Nucleus accumbens (tissue), 56 donors: ENCODE measurements at regions not wholly inside any gene's neighbourhood (a gene's known extent, or its start where the extent isn't known, plus 50 kb on each side); places are given as distances from the start of the nearest gene placed in this dataset.
"Not testable (repeated sequence)": the region's sequence is repeated elsewhere in the genome, so short reads cannot be mapped to it uniquely, and the experiment has no call there.

ENCODE experiments used
- DNase-seq, 56 donors: peaks; one replicate each; lab custom pipeline; 2025; lab: John Stamatoyannopoulos, UW

- no peak for DNase-seq
These were observed 305.0 kb downstream of the RASEF start for GRCh38 chr9:82757924-82758323.

GRCh38 chr9:82761027-82761426 is 301.9 kb downstream of the RASEF start:
- no peak for DNase-seq

GRCh38 chr9:82761956-82762355 is 301.0 kb downstream of the RASEF start:
- DNase-seq: no peak

- peak in 5 of 56 donors; percentile 1 to 16 (median 2) for DNase-seq
These were observed 299.3 kb downstream of the RASEF start for GRCh38 chr9:82763656-82764055.

GRCh38 chr9:82764061-82764668 is 298.8 kb downstream of the RASEF start:
- DNase-seq: no peak

GRCh38 chr9:82774707-82775231 is 288.2 kb downstream of the RASEF start:
- DNase-seq: not testable (repeated sequence)

- DNase-seq: no peak
These were observed 286.4 kb downstream of the RASEF start for GRCh38 chr9:82776508-82776907.

- no peak for DNase-seq
These were observed 285.6 kb downstream of the RASEF start for GRCh38 chr9:82777366-82777765.

- DNase-seq: not testable (repeated sequence)
These were observed 284.0 kb downstream of the RASEF start for GRCh38 chr9:82778923-82779322.

GRCh38 chr9:82780017-82780416 is 282.9 kb downstream of the RASEF start:
- no peak for DNase-seq

GRCh38 chr9:82781921-82782392 is 281.0 kb downstream of the RASEF start:
- DNase-seq: no peak

- DNase-seq: no peak
These were observed 279.9 kb downstream of the RASEF start for GRCh38 chr9:82783045-82783444.

- no peak for DNase-seq
These were observed 278.4 kb downstream of the RASEF start for GRCh38 chr9:82784589-82784988.

- DNase-seq: no peak
These were observed 273.7 kb downstream of the RASEF start for GRCh38 chr9:82789155-82789824.

GRCh38 chr9:82790875-82791274 is 272.1 kb downstream of the RASEF start:
- DNase-seq: no peak

GRCh38 chr9:82791692-82792091 is 271.2 kb downstream of the RASEF start:
- no peak for DNase-seq

- peak in 1 of 56 donors; percentile 2 for DNase-seq
These were observed 265.4 kb downstream of the RASEF start for GRCh38 chr9:82797534-82797933.

GRCh38 chr9:82799286-82799685 is 263.7 kb downstream of the RASEF start:
- DNase-seq: no peak

GRCh38 chr9:82805027-82805426 is 257.9 kb downstream of the RASEF start:
- DNase-seq: no peak

- no peak for DNase-seq
These were observed 254.5 kb downstream of the RASEF start for GRCh38 chr9:82808478-82808877.

- DNase-seq: no peak
These were observed 252.0 kb downstream of the RASEF start for GRCh38 chr9:82810915-82811314.

GRCh38 chr9:82819260-82819659 is 243.7 kb downstream of the RASEF start:
- no peak for DNase-seq
